Left cardiac atrium (tissue), 4 donors: ENCODE measurements at regions not wholly inside any gene's neighbourhood (a gene's known extent, or its start where the extent isn't known, plus 50 kb on each side); places are given as distances from the start of the nearest gene placed in this dataset.

Source experiments
- ATAC-seq, 2 donors: fragments of 200-7000 bp; cut with Tn5 transposase; one replicate each; pipeline ENCODE4 v1.9.1; 2020; ENCODE audit warnings: mild to moderate bottlenecking in 2 of 2, moderate library complexity in 2 of 2
- DNase-seq: peaks from one replicate; pipeline ENCODE4 v3.0.0-alpha.2; 2020
- intact Hi-C, 2 donors: fragments of 100-400 bp; cut with DNase I; formaldehyde crosslinking; loops; one replicate each; pipeline versions ENCODE4 v1.14.1 to v1.15.1; 2022 to 2023
- donor health status: DM: no; HTN: yes; CAD: no.
- donor health status: DM: no; HTN: yes; CAD: no; lungs with severe emphysema.
- donor health status: DM: yes; HTN: yes; CAD: no.
- donor health status: Dilated cardiomyopathy.

GRCh38 chr3:76684946-76685345 lies 355.0 kb upstream of the ROBO2 start:
- ATAC-seq = no peak
- intact Hi-C loops = no loop called here
- no peak for DNase-seq

DNA sequence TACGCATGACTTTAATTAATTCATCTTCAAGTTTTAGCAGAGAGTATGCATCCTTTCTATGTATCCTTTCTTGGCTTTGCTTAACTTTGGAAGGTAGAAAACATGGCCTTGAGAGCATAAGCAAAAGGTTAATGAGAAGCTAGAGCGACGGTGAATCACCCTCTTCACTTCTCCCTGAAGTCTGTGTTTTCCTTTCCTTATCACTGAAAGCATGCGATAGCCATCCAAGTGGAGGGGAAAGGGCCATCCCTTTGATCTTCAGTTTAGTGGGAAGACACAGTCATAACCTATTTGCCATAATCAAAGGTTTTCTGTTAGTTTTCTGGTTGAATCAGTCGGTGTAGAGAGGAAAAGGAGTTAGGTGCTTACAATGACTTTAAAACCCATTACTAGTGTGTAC lies 354.0 kb upstream of the ROBO2 start:
- intact Hi-C loops = no loop called here
- ATAC-seq (no peak), DNase-seq (no peak)

DNA sequence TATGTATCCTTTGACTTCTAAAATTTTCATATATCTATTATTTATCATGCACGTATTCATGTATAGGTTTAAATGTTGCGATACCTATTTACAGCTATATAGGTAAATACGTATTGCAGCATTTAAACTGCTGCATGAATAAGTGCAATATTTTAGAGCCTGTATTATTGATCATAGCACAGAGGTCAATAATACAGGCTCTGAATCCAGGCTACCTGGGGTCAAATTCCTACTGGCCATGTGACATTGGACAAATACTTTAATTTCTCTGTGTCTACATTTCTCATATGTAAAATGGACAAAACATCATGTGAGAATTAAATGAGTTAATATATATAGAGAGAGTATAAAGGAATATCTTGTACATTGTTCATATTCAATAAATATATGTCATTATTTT lies 352.9 kb upstream of the ROBO2 start:
- no peak for ATAC-seq

GRCh38 chr3:76694063-76694462 lies 345.8 kb upstream of the ROBO2 start:
- intact Hi-C loops = no loop called here
- DNase-seq (no peak), ATAC-seq (no peak)

More for the DNA sequence above, 352.9 kb upstream of the ROBO2 start:
- intact Hi-C loops = no loop called here
- DNase-seq = no peak

- DNase-seq (no peak), ATAC-seq (no peak)
Measured at GRCh38 chr3:76698136-76698706, 341.7 kb upstream of the ROBO2 start.

DNA sequence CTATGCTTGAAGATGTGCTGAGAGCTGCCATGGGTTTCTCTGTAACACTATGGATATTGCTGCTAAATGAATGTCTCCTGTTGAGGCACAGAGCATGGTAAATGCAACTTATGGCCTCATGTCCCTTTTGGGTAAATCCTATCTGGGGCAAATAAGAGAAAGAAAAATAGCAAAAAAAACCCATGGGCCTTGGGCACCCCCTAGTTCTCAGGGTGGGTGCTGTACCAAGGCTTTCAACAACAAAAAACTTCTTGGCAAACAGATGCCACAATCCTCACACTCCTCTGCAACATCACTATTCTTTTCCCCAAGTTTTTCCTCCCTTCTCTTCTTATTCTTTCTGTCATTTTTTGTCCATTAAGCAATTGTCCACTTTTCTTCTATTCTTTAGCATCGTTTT lies 340.1 kb upstream of the ROBO2 start:
- DNase-seq = no peak
- intact Hi-C loops = no loop called here
- ATAC-seq = no peak

More at GRCh38 chr3:76698136-76698706, 341.7 kb upstream of the ROBO2 start:
- intact Hi-C loops = no loop called here

- ATAC-seq (no peak), DNase-seq (no peak)
- intact Hi-C loops = no loop called here
Measured at GRCh38 chr3:76700323-76700722, 339.6 kb upstream of the ROBO2 start.

DNA sequence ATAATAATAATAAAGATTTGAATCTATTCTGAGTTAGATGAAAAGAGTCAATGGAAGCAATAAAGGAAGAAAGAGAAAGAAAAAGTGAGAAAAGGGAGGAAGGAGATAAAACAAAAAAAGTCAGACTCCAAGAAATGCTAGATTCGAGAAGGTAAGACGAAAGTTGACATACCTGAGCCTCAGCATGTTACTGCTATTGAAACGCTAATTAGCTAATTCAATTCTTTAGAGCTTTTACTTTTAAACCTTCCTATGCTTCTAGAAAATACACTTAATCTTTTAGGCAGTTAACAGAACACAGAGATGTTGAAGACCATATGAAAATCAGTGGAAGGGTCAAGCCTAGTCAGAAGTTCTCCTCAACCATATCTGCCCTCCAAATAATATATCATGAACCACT lies 337.2 kb upstream of the ROBO2 start:
- intact Hi-C loops = no loop called here
- ATAC-seq (no peak), DNase-seq (no peak)

DNA sequence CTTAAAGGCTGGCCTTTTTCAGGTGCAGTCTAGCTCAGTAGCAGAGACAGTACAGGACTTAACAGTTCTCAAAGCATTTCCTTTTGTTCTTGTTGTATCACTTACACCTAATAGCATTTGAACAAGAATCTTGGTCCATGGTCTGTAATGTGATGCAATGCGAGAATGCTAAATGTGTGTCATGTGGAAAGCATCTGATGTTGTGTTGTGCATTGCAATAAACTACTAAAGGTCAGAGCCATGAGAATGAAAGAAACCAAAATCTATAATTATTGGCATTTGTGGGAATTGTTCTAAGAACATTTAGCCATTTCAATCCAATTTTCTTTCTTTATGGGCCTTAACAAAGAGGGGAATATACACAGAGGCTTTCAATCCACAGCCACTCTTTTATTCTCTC lies 324.5 kb upstream of the ROBO2 start:
- intact Hi-C loops = no loop called here

DNA sequence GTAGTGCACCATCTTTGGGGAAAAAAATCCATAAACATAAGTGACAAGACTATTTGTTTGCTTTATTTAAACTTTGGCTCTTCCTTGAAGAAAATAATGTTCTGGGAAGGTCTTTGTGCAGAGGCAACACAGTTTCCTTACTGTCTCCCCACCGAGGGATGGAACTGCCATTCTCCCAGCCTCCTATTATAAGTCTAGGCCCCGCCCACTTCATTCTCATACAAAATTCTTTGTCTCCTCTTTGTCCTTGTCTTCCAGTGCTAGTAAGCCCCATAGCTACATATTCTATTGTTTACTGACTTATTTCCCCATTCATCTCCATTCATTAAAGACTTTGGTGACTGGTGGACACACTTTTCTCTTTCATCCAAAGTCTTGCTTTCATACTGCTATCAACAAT lies 316.5 kb upstream of the ROBO2 start:
- ATAC-seq = no peak
- intact Hi-C loops = no loop called here
- no peak for DNase-seq

More for the DNA sequence above, 324.5 kb upstream of the ROBO2 start:
- no peak for DNase-seq
- no peak for ATAC-seq

DNA sequence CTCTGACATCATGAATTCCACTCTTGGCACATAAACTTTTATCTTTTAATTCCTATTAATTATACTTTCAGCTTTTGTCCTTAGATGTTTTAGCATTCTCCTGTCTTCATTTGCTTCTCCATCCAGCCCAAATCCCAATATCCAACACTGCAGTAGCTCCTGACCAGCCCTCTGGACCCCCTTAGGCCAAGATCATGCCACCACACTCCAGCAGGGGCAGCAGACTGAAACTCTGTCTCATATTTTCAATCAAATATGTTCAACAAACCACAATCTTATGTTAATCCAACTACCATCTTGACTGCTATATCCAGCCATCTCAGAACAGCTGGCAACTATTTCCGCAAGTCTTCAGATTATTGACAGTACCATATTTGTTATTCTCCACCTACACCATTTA lies 315.8 kb upstream of the ROBO2 start:
- intact Hi-C loops = no loop called here
- ATAC-seq (no peak), DNase-seq (no peak)

DNA sequence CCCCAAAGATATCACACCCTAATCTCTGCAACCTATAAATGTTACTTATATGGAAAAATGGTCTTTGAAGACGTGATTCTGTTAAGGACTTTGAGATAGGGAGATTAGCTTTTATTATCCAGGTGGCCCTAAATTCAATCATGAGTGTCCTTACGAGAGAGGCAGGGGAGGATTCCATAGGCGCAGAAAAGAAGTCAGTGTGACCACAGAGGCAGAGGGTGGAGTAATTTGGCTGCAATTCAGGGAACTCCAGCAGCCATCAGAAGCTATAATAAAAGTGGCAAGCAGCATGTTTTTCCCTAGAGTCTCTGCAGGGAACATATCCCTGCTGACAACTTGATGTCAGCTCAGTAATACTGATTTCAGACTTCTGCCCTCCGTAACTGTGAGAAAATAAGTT lies 315.2 kb upstream of the ROBO2 start:
- no peak for ATAC-seq
- no peak for DNase-seq
- intact Hi-C loops = no loop called here

DNA sequence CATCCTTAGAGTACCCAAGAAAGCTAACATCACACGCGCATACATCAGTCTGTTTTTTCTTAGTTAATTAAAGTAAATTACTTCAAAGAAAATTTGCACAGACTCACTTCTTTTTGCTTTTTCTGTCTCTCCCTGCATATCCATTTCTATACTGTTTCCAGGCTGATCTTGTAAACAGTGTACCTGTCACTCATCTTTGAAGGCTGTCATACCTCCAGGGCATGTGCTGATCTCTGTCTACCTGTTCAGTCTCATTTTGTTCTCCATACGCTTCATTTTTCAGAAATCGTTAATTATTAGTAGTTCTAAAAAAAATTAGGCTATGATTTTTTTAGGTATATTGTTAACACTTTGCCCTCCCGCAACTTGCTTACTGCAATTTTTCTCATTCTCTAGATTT lies 313.9 kb upstream of the ROBO2 start:
- intact Hi-C loops = no loop called here
- no peak for ATAC-seq
- no peak for DNase-seq

DNA sequence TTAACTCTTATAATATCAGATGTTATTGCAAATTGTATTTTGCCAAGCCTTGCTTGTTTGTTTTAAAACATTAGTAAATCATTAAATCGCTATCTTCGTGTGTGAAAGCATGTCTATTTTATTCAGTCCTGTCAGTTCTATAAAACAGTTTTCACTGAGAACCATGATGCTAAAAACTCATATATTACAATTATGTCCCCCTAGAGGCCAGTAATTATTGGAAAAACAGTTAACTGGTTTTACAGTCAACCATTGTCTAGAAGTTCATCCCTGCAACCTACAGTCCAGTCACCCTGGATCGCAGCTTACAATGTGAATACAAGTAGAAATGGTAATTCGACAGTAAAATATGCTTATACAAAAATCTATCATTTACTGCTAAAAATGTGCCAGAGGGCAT lies 311.5 kb upstream of the ROBO2 start:
- intact Hi-C loops = no loop called here
- no peak for ATAC-seq
- DNase-seq = no peak

DNA sequence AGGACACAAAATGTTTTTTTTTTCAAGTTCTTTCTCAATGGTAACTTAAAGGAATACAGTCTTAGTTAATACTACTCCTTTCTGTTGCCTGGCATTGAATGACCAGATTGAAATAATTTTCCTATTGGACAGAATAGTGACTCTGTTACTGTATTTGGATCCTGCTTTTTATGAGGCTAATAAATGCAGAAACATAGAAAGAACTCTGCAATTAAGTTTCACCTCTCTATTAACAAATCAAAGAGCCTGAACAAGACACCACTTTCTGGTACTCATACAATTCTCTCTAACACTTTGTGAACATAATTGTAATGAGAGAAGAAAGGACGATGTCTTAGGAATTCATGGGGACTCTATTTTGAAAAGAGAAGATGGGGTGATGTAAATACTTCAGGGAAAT lies 308.4 kb upstream of the ROBO2 start:
- DNase-seq (no peak), ATAC-seq (no peak)
- intact Hi-C loops = no loop called here

DNA sequence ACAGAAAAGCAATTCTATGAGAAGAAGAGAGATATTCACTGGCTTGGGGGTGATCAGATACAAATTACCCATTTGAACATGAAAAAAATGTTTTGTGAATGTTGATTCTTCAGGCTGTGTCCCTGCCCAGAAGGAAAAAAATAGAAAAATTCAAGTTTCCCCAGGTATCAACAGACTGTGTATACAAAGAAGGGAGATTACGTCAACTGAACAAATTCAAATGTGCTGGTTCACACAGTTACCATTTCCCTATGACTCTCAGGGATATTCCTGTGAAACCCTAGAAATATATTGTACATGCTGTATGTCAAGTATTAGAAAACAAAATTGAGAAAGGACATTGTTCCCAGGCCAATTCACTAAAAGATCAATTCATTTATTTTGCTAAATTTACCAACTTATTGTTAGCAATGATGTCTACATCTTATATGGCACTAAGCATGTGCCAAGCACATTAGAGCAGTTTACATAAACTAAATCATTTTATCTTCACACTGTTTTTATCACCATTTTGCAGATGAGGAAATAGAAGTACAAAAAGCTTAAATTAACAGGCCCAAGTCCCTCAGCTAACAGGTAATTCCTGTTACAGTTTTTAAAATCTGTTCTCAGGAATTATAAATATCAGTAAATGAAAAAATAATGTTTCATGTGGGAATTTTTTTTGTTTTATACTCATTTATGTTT lies 306.7 kb upstream of the ROBO2 start:
- intact Hi-C loops = no loop called here
- no peak for ATAC-seq

GRCh38 chr3:76735152-76735551 lies 304.7 kb upstream of the ROBO2 start:
- no peak for ATAC-seq
- DNase-seq = no peak
- intact Hi-C loops = no loop called here

More for the DNA sequence above, 306.7 kb upstream of the ROBO2 start:
- DNase-seq = no peak

DNA sequence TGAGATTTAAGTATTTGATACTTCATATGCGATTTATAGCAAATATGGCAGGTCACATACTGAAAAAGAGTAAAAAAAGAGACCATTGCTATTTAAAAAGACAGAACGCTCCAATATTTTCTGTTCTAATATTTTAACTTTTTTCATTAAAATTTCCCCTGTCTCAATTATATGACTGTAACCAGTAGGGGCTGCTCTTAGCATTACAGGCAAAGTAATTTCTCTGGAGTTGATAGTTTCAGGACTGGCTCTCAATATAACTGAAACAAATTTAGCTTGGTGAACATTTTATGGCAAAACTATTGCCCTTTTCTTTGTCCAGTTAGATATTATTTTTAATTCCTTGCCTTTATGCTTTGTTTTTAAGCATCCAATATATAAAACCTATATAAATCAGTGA lies 286.3 kb upstream of the ROBO2 start:
- no peak for ATAC-seq
- no peak for DNase-seq
- intact Hi-C loops = no loop called here

- ATAC-seq (no peak), DNase-seq (no peak)
- intact Hi-C loops = no loop called here
Measured at GRCh38 chr3:76754247-76754646, 285.7 kb upstream of the ROBO2 start.

DNA sequence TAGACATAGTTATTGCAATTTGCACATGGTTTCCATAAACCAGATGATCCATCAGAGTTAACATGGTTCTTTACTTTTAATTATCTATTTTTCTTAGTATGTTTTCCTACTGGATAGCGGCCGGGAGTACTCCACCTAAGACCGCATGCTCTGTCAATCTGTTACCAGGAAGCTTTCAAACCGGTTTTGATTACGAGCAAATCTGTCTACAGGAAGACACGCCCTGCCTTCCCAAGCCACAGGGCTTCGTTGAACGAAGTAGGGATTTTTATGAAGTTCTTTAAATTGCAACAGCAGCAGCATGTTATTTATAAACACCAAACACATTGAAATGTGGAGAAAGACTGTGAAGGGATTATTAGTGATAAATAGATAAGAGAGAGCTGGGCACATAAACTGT lies 283.3 kb upstream of the ROBO2 start:
- ATAC-seq (no peak), DNase-seq (no peak)
- intact Hi-C loops = no loop called here

DNA sequence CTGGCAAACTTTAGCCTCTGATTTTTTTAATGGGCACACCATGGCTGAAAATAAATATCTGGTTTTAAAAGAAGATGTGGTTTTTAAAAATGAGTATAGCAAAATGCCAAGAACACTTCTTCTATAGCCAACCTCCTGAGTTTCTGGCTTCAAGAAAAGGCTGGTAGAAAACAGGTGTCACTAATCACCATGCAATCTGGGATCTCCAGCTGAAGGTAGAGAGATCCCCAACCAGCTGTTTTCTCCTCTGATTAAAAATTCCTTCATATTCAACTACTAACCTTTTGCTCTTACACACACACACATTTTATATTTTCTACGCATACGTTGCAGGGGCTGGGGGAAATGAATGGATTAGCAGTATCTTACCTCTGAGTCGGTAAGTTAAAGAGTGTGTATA lies 279.6 kb upstream of the ROBO2 start:
- intact Hi-C loops = no loop called here
- ATAC-seq (no peak), DNase-seq (no peak)

GRCh38 chr3:76765511-76765910 lies 274.4 kb upstream of the ROBO2 start:
- no peak for ATAC-seq
- no peak for DNase-seq
- intact Hi-C loops = no loop called here
